ENCODE measurements at regions not wholly inside any gene's neighbourhood (a gene's known extent, or its start where the extent isn't known, plus 50 kb on each side); places are given as distances from the start of the nearest gene placed in this dataset.

- no peak for DNase-seq (ENCODE audit: low read depth, low spot score)
These were observed 50.4 kb upstream of the APCDD1L start for GRCh38 chr20:58565461-58566175.
